Esophagus squamous epithelium (tissue), 4 donors: ENCODE measurements at regions not wholly inside any gene's neighbourhood (a gene's known extent, or its start where the extent isn't known, plus 50 kb on each side); places are given as distances from the start of the nearest gene placed in this dataset.

Experiments used
- CTCF ChIP-seq, 6 experiments: fragments of 450-650 bp in 4 of 6; fragments of 200-600 bp in 2 of 6; sonication (generic) in 2 of 6; IDR thresholded peaks; one replicate each; pipeline ENCODE4 v1.5.1; 2016 to 2019; ENCODE audit warnings: antibody characterized with exemption in 6 of 6, mild to moderate bottlenecking in 4 of 6, moderate library complexity in 4 of 6
- POLR2A ChIP-seq, 4 donors: fragments of 450-650 bp; IDR thresholded peaks; one replicate each; pipeline ENCODE4 v1.6.1; 2017; ENCODE audit warnings: antibody characterized with exemption in 4 of 4, mild to moderate bottlenecking in 4 of 4, moderate library complexity in 3 of 4

- TF ChIP-seq POLR2A (IDR thresholded peaks at IDR 0.05) (no peak), CTCF (IDR thresholded peaks at IDR 0.05) (no peak)
These were observed 70.3 kb upstream of the MC3R start for GRCh38 chr20:56178219-56178618.
